GM06990 (cell line): ENCODE measurements at regions not wholly inside any gene's neighbourhood (a gene's known extent, or its start where the extent isn't known, plus 50 kb on each side); places are given as distances from the start of the nearest gene placed in this dataset.
"Not testable (repeated sequence)": the region's sequence is repeated elsewhere in the genome, so short reads cannot be mapped to it uniquely, and the experiment has no call there.

ENCODE experiments used
- DNase-seq: peaks from one replicate; pipeline ENCODE4 v3.0.0-alpha.2; 2011; ENCODE audit not compliant: insufficient read length; ENCODE audit errors: extremely low read depth
- H3K27me3 ChIP-seq: replicated peaks from 2 replicates; pipeline ENCODE4 v1.6.0; 2011; ENCODE audit warnings: low read length; ENCODE audit not compliant: control insufficient read depth, insufficient read depth
- H3K36me3 ChIP-seq: 2 replicates; pipeline ENCODE4 v1.5.1; 2011; ENCODE audit warnings: low read length; ENCODE audit not compliant: control insufficient read depth, insufficient read depth
- H3K4me3 ChIP-seq: replicated peaks from 2 replicates; pipeline ENCODE4 v1.5.1; 2011; ENCODE audit warnings: low read depth, mild to moderate bottlenecking, control low read depth, low read length
- TF ChIP-seq, protein P1 (sequence below): IDR thresholded peaks from 2 replicates; pipeline ENCODE4 v1.5.1; 2011; ENCODE audit warnings: low read length, control low read depth, mild to moderate bottlenecking, inconsistent platforms; ENCODE audit not compliant: insufficient read depth, poor library complexity, severe bottlenecking

DNA sequence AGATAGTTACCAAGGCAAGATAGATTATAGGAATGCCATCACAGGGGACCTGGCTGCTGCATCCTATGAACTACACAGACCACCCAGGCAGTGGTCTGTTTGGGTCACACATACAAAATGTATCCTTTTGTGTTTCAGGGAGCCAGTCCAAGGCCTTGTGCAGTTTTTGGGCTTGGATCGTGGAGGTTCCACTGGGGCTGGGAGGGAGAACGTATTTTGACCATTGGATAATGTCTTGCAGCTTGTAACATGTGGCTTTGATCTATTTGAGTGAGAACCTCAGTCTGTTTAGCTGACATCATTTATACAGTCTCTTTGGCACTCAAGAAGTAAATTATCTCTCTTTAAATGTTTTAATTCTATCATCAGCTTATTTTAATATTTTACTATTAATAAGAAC, 147.3 kb downstream of the DUSP10 start:
- Histone ChIP-seq H3K27me3 (no peaks in the 10 kb centered on the region), H3K36me3 (no peaks in the 10 kb centered on the region), H3K4me3 (no peak overlapping the region)
- DNase-seq: no peak
- TF ChIP-seq, protein P1, sequence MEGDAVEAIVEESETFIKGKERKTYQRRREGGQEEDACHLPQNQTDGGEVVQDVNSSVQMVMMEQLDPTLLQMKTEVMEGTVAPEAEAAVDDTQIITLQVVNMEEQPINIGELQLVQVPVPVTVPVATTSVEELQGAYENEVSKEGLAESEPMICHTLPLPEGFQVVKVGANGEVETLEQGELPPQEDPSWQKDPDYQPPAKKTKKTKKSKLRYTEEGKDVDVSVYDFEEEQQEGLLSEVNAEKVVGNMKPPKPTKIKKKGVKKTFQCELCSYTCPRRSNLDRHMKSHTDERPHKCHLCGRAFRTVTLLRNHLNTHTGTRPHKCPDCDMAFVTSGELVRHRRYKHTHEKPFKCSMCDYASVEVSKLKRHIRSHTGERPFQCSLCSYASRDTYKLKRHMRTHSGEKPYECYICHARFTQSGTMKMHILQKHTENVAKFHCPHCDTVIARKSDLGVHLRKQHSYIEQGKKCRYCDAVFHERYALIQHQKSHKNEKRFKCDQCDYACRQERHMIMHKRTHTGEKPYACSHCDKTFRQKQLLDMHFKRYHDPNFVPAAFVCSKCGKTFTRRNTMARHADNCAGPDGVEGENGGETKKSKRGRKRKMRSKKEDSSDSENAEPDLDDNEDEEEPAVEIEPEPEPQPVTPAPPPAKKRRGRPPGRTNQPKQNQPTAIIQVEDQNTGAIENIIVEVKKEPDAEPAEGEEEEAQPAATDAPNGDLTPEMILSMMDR: no peak

DNA sequence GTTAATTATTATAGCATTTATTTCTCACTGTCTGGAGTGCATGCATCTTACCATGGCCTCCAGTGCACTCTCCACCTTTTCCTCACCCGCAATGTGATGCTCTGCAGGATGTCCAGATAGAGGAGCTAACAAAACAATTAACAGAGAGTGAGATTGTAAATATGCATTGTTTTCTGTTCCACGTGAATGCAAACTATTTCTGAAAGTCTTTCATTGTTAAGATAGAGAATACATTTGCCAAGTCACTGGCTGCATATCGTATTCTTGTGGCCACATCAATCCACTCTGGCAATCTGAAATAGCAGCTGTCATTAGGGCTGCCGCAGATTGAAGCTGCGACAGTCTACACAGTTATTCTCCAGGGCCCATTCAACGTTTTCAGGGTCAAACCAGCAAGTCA, 143.8 kb downstream of the DUSP10 start:
- no peak for DNase-seq
- Histone ChIP-seq H3K4me3 (no peak overlapping the region), H3K27me3 (no peaks in the 10 kb centered on the region), H3K36me3 (no peaks in the 10 kb centered on the region)
- TF ChIP-seq, protein P1: no peak

DNA sequence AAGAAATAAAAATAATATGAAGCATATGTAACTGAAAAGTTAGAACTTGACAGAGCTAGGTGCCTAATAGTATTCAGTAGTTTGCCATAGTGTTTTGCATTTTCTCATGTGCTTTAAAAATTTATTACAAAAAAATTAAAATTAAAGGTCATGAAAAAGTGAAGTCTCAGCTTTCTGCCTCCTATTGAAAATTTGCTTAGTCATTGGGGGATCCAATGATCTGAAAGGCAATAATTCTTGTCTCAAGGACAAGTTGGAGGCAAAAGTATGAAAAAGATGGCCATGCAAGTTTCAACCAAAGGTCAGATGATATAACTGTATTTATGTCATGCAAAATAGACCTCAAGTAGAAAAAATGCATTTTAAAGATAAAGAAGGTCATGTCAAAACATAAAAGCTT, 140.7 kb downstream of the DUSP10 start:
- Histone ChIP-seq H3K4me3 (no peak overlapping the region), H3K27me3 (no peaks in the 10 kb centered on the region), H3K36me3 (no peaks in the 10 kb centered on the region)
- no peak for DNase-seq
- TF ChIP-seq, protein P1: no peak

DNA sequence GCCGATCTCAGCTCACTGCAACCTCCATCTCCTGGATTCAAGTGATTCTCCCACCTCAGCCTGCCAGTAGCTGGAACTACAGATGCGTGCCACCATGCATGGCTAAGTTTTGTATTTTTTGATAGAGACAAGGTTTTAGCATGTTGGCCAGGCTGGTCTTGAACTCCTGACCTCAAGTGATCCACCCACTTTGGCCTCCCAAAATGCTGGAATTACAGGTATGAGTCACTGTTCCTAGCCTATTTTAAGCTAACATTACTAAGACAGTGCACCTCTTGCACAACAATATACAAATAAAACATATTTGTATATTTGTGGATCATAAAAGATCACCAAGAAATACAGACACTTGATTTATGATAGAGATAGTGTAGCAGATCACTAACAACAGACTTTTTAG, 139.1 kb downstream of the DUSP10 start:
- no peak overlapping the region for H3K4me3 ChIP-seq
- no peaks in the 10 kb centered on the region for H3K36me3 ChIP-seq
- DNase-seq: no peak
- no peaks in the 10 kb centered on the region for H3K27me3 ChIP-seq
- TF ChIP-seq, protein P1: no peak

DNA sequence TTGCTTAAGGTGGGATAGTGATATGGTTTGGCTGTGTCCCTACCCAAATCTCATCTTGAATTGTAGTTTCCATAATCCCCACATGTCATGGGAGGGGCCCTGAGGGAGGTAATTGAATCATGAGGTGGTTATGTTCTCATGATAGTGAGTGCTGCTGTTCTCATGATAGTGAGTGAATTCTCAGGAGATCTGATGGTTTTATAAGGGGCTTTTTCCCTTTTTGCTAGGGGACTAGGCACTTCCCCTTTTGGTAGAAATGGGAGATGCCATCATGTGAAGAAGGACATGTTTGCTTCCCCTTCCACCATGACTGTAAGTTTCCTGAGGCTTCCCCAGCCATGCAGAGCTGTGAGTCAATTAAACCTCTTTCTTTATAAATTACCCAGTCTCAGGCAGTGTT, 137.5 kb downstream of the DUSP10 start:
- not testable (repeated sequence) for H3K4me3 ChIP-seq, DNase-seq

DNA sequence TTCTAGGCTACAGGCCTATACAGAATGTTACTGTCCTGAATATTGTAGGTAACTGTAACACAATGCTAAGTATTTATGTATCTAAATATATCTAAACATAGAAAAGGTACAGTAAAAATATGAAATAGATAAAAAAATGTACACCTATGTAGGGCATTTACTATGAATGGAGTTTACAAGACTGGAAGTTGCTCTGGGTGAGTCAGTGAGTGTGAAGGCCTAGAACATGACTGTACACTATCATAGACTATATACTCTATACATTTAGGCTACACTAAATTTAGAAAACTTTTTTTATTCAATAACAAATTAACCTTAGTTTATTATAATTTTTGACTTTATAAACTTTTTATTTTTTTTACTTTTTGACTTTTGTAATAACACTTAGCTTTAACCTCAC, 136.9 kb downstream of the DUSP10 start:
- no peak for DNase-seq
- H3K36me3 ChIP-seq: no peaks in the 10 kb centered on the region
- H3K4me3 ChIP-seq: no peak overlapping the region
- TF ChIP-seq, protein P1: no peak
- no peaks in the 10 kb centered on the region for H3K27me3 ChIP-seq

More for the DNA sequence above, 137.5 kb downstream of the DUSP10 start:
- not testable (repeated sequence) for H3K36me3 ChIP-seq, H3K27me3 ChIP-seq
